SU-DHL-6 (cell line): ENCODE measurements at regions not wholly inside any gene's neighbourhood (a gene's known extent, or its start where the extent isn't known, plus 50 kb on each side); places are given as distances from the start of the nearest gene placed in this dataset.

Source experiments
- H2AFZ ChIP-seq: fragments of 200-600 bp; sonication (generic); 2 replicates; pipeline ENCODE4 v1.6.1; 2014; ENCODE audit warnings: low read depth, mild to moderate bottlenecking, moderate library complexity, mixed read lengths, antibody characterized with exemption, low read length; ENCODE audit not compliant: severe bottlenecking
- H3F3A ChIP-seq: fragments of 200-600 bp; shearing (Covaris generic); 2 replicates; pipeline ENCODE4 v1.6.0; 2016; ENCODE audit warnings: antibody characterized with exemption, mild to moderate bottlenecking; ENCODE audit not compliant: insufficient read depth
- H3K27ac ChIP-seq: fragments of 200-600 bp; sonication (generic); 2 replicates; pipeline ENCODE4 v1.5.1; 2016; ENCODE audit warnings: low read depth, mild to moderate bottlenecking, low read length, moderate library complexity, mixed read lengths
- H3K27me3 ChIP-seq: fragments of 200-600 bp; sonication (generic), shearing (Covaris generic); 2 replicates; pipeline ENCODE4 v1.6.0; 2014; ENCODE audit warnings: mild to moderate bottlenecking, low read length
- H3K36me3 ChIP-seq: fragments of 200-600 bp; sonication (generic); 2 replicates; pipeline ENCODE4 v1.6.1; 2014; ENCODE audit warnings: mild to moderate bottlenecking, low read length, mixed read lengths
- H3K4me2 ChIP-seq: fragments of 300-600, 200-600 bp; shearing (Covaris generic), sonication (generic); 2 replicates; pipeline ENCODE4 v1.6.0; 2014; ENCODE audit warnings: low read length, low read depth, mild to moderate bottlenecking; ENCODE audit not compliant: poor library complexity, severe bottlenecking
- H3K4me3 ChIP-seq: fragments of 200-600 bp; sonication (generic); 2 replicates; pipeline ENCODE4 v1.5.1; 2014; ENCODE audit warnings: antibody characterized with exemption, low read length, mild to moderate bottlenecking, mixed read lengths; ENCODE audit not compliant: insufficient read depth, poor library complexity, severe bottlenecking
- H3K79me2 ChIP-seq: fragments of 200-600 bp; sonication (generic); 2 replicates; pipeline ENCODE4 v1.6.1; 2014; ENCODE audit warnings: mild to moderate bottlenecking, low read length, moderate library complexity; ENCODE audit not compliant: insufficient read depth
- H3K9ac ChIP-seq: fragments of 200-600 bp; sonication (generic); 2 replicates; pipeline ENCODE4 v1.7.0; 2014; ENCODE audit warnings: mild to moderate bottlenecking, low read length
- H3K9me2 ChIP-seq: fragments of 200-600 bp; sonication (generic); replicated peaks from 2 replicates; pipeline ENCODE4 v1.6.1; 2014; ENCODE audit warnings: low read length; ENCODE audit not compliant: insufficient read depth
- H3K9me3 ChIP-seq: fragments of 200-600 bp; sonication (generic); 2 replicates; pipeline ENCODE4 v1.6.1; 2014; ENCODE audit warnings: low read length, mixed read lengths; ENCODE audit not compliant: insufficient read depth
- H4K20me1 ChIP-seq: fragments of 200-600 bp; sonication (generic); 2 replicates; pipeline ENCODE4 v1.6.1; 2014; ENCODE audit warnings: low read depth, mild to moderate bottlenecking, antibody characterized with exemption, low read length, moderate library complexity, mixed read lengths
- CTCF ChIP-seq: fragments of 200-600 bp; sonication (generic); IDR thresholded peaks from one replicate; pipeline ENCODE4 v1.5.1; 2017; ENCODE audit warnings: antibody characterized with exemption, mild to moderate bottlenecking, low read length, moderate library complexity; ENCODE audit not compliant: insufficient read depth, poor library complexity, severe bottlenecking
- EZH2phosphoT487 ChIP-seq: fragments of 200-600 bp; sonication (generic), shearing (Covaris generic); conservative IDR thresholded peaks from 2 replicates; pipeline ENCODE4 v1.6.1; 2018; ENCODE audit warnings: mild to moderate bottlenecking, antibody characterized with exemption, low read length, moderate library complexity, mixed read lengths

GRCh38 chr3:181791056-181791955 lies 79.6 kb downstream of the SOX2 start:
- no peaks in the 10 kb centered on the region for H3K36me3 ChIP-seq
- H3K27me3 ChIP-seq, result no peaks in the 10 kb centered on the region
- no peak overlapping the region for H3K4me2 ChIP-seq
- no peak overlapping the region for H3K9ac ChIP-seq
- no peaks in the 10 kb centered on the region for H3K9me2 ChIP-seq
- no peaks in the 10 kb centered on the region for H4K20me1 ChIP-seq
- no peak overlapping the region for H3K27ac ChIP-seq
- no peak overlapping the region for H2AFZ ChIP-seq
- H3K9me3 ChIP-seq, result no peaks in the 10 kb centered on the region
- no peak overlapping the region for H3K4me3 ChIP-seq
- TF ChIP-seq EZH2phosphoT487, result no peak
- TF ChIP-seq CTCF, result no peak
- H3K79me2 ChIP-seq, result no peaks in the 10 kb centered on the region
- H3F3A ChIP-seq, result no peaks in the 10 kb centered on the region

- no peaks in the 10 kb centered on the region for H3F3A ChIP-seq
- no peaks in the 10 kb centered on the region for H3K9me2 ChIP-seq
- no peaks in the 10 kb centered on the region for H3K79me2 ChIP-seq
- H4K20me1 ChIP-seq, result no peaks in the 10 kb centered on the region
- H3K36me3 ChIP-seq, result no peaks in the 10 kb centered on the region
- H3K27me3 ChIP-seq, result no peaks in the 10 kb centered on the region
- H3K4me3 ChIP-seq, result no peak overlapping the region
- no peak overlapping the region for H3K9ac ChIP-seq
- TF ChIP-seq EZH2phosphoT487, result no peak
- no peak for TF ChIP-seq CTCF
- H3K27ac ChIP-seq, result no peak overlapping the region
- no peak overlapping the region for H3K4me2 ChIP-seq
- H2AFZ ChIP-seq, result no peak overlapping the region
- H3K9me3 ChIP-seq, result no peaks in the 10 kb centered on the region
These were observed 81.3 kb downstream of the SOX2 start for GRCh38 chr3:181793006-181793405.

- H3K27ac ChIP-seq, result no peak overlapping the region
- no peaks in the 10 kb centered on the region for H4K20me1 ChIP-seq
- no peak overlapping the region for H3K4me3 ChIP-seq
- H3F3A ChIP-seq, result no peaks in the 10 kb centered on the region
- H3K4me2 ChIP-seq, result no peak overlapping the region
- H3K9me3 ChIP-seq, result no peaks in the 10 kb centered on the region
- H3K36me3 ChIP-seq, result no peaks in the 10 kb centered on the region
- no peaks in the 10 kb centered on the region; the same call in 1 of the 2 replicates for H3K9me2 ChIP-seq
- no peak for TF ChIP-seq CTCF
- no peak for TF ChIP-seq EZH2phosphoT487
- no peak overlapping the region for H2AFZ ChIP-seq
- no peaks in the 10 kb centered on the region for H3K79me2 ChIP-seq
- no peak overlapping the region for H3K9ac ChIP-seq
- H3K27me3 ChIP-seq, result no peaks in the 10 kb centered on the region
These were observed 82.5 kb downstream of the SOX2 start for GRCh38 chr3:181794011-181794790.
